HCT116 (cell line): ENCODE measurements at regions not wholly inside any gene's neighbourhood (a gene's known extent, or its start where the extent isn't known, plus 50 kb on each side); places are given as distances from the start of the nearest gene placed in this dataset.

ENCODE experiments used
- ATAC-seq: fragments of 200-7000 bp; cut with Tn5 transposase; 2 replicates; pipeline ENCODE4 v1.9.1; 2020; ENCODE audit warnings: mild to moderate bottlenecking, moderate library complexity
- BruUV-seq: library from RNA; stranded (reverse); fragments of 400-500 nt; replicated peaks from 2 replicates; lab custom pipeline; 2021; lab: Mats Ljungman, UMichigan
- CTCF ChIA-PET: fragments of 300-600 bp; sonication (Branson Sonifier 250); formaldehyde crosslinking; loops from one replicate; lab custom pipeline; 2021; ENCODE audit warnings: antibody characterized with exemption; lab: Charles Lee
- POLR2A ChIA-PET: fragments of 300-600, 350-600 bp; sonication (Branson Sonifier 250); formaldehyde crosslinking; loops from one replicate; lab custom pipeline; 2021; ENCODE audit warnings: antibody characterized with exemption; lab: Charles Lee
- RAD21 ChIA-PET, 2 experiments: fragments of 300-600 bp; sonication (Branson Sonifier 250); formaldehyde crosslinking; loops; one replicate each; lab custom pipeline; 2023; ENCODE audit warnings: low total read pairs in 2 of 2; ENCODE audit not compliant: uncharacterized antibody in 2 of 2, unreplicated experiment in 2 of 2, low non-redundant PET in 1 of 2; lab: Charles Lee
- DNase-seq: peaks from one replicate; pipeline ENCODE4 v3.0.0-alpha.2; 2010; ENCODE audit warnings: low read depth, low spot score
- H2AFZ ChIP-seq: fragments of 200-600 bp; shearing (Covaris generic), sonication (generic); 2 replicates; pipeline ENCODE4 v1.6.1; 2017; ENCODE audit warnings: low read depth, mixed run types, mixed read lengths, antibody characterized with exemption, low read length; ENCODE audit not compliant: poor library complexity, severe bottlenecking
- H3K27ac ChIP-seq: 2 replicates; pipeline ENCODE4 v1.5.1; 2012; ENCODE audit warnings: low read depth, low read length
- H3K27me3 ChIP-seq: fragments of 200-600 bp; sonication (generic); 2 replicates; pipeline ENCODE4 v1.6.1; 2016; ENCODE audit warnings: mixed run types, low read length, mixed read lengths; ENCODE audit not compliant: insufficient read depth
- H3K36me3 ChIP-seq, 2 experiments: fragments of 200-500 bp in 1 of 2; fragments of 200-600 bp in 1 of 2; sonication (Bioruptor generic) in 1 of 2; sonication (generic) in 1 of 2; 2 replicates each; pipeline versions ENCODE4 v1.5.1 to v1.6.1; 2014 to 2016; ENCODE audit warnings: low read length in 2 of 2, inconsistent platforms in 1 of 2, mixed read lengths in 1 of 2, mixed run types in 1 of 2; ENCODE audit not compliant: insufficient read depth in 2 of 2, control insufficient read depth in 1 of 2
- H3K4me1 ChIP-seq, 2 experiments: fragments of 200-600 bp in 1 of 2; sonication (generic) in 1 of 2; 2 replicates each; pipeline versions ENCODE4 v1.5.1 to v1.6.1; 2012 to 2017; ENCODE audit warnings: low read length in 2 of 2, inconsistent platforms in 1 of 2, mild to moderate bottlenecking in 1 of 2, mixed read lengths in 1 of 2, mixed run types in 1 of 2, moderate library complexity in 1 of 2; ENCODE audit not compliant: insufficient read depth in 2 of 2, control insufficient read depth in 1 of 2
- H3K4me2 ChIP-seq: fragments of 200-600 bp; sonication (generic); 2 replicates; pipeline ENCODE4 v1.6.1; 2017; ENCODE audit warnings: mixed run types, low read length, mixed read lengths
- H3K4me3 ChIP-seq, 2 experiments: fragments of 200-600 bp in 1 of 2; sonication (generic) in 1 of 2; replicated peaks in 1 of 2; 2 replicates each; pipeline ENCODE4 v1.5.1; 2011 to 2016; ENCODE audit warnings: low read length in 2 of 2, control low read depth in 1 of 2, low read depth in 1 of 2, mild to moderate bottlenecking in 1 of 2, mixed read lengths in 1 of 2, mixed run types in 1 of 2
- H3K79me2 ChIP-seq: fragments of 200-600 bp; sonication (generic); 2 replicates; pipeline ENCODE4 v1.6.1; 2017; ENCODE audit warnings: mild to moderate bottlenecking, mixed run types, low read length, moderate library complexity, mixed read lengths; ENCODE audit not compliant: insufficient read depth
- H3K9ac ChIP-seq: fragments of 200-600 bp; sonication (generic); 2 replicates; pipeline ENCODE4 v1.6.1; 2016; ENCODE audit warnings: low read length, mixed read lengths
- H3K9me2 ChIP-seq: fragments of 200-600 bp; sonication (generic), shearing (Covaris generic); 2 replicates; pipeline ENCODE4 v1.6.1; 2017; ENCODE audit warnings: mixed run types, mild to moderate bottlenecking, moderate library complexity; ENCODE audit not compliant: insufficient read depth
- H3K9me3 ChIP-seq, 2 experiments: fragments of 200-500 bp in 1 of 2; fragments of 200-600 bp in 1 of 2; sonication (Bioruptor generic) in 1 of 2; sonication (generic) in 1 of 2; 2 replicates each; pipeline ENCODE4 v1.6.1; 2014 to 2017; ENCODE audit warnings: low read length in 2 of 2, mixed read lengths in 2 of 2, inconsistent platforms in 1 of 2, low read depth in 1 of 2, mild to moderate bottlenecking in 1 of 2, mixed run types in 1 of 2, moderate library complexity in 1 of 2; ENCODE audit not compliant: control insufficient read depth in 1 of 2, insufficient read depth in 1 of 2
- H4K20me1 ChIP-seq: fragments of 200-600 bp; sonication (generic), shearing (Covaris generic); 2 replicates; pipeline ENCODE4 v1.6.1; 2017; ENCODE audit warnings: mixed run types, mild to moderate bottlenecking, moderate library complexity; ENCODE audit not compliant: insufficient read depth
- ATF3 ChIP-seq: IDR thresholded peaks from 2 replicates; pipeline ENCODE4 v1.6.1; 2012
- CBX3 ChIP-seq: IDR thresholded peaks from 2 replicates; pipeline ENCODE4 v1.6.1; 2012; ENCODE audit warnings: low read depth
- CEBPB ChIP-seq: IDR thresholded peaks from 2 replicates; pipeline ENCODE4 v1.6.1; 2012; ENCODE audit warnings: low read depth
- ELF1 ChIP-seq: IDR thresholded peaks from 2 replicates; pipeline ENCODE4 v1.6.1; 2012; ENCODE audit warnings: low read depth, borderline replicate concordance
- EZH2phosphoT487 ChIP-seq: fragments of 200-600 bp; IDR thresholded peaks from 2 replicates; pipeline ENCODE4 v1.6.1; 2018; ENCODE audit warnings: antibody characterized with exemption, borderline replicate concordance
- FOSL1 ChIP-seq: IDR thresholded peaks from 2 replicates; pipeline ENCODE4 v1.6.1; 2012; ENCODE audit warnings: low read depth
- JUND ChIP-seq: IDR thresholded peaks from 2 replicates; pipeline ENCODE4 v1.6.1; 2012
- POLR2AphosphoS5 ChIP-seq: IDR thresholded peaks from 2 replicates; pipeline ENCODE4 v1.6.1; 2011; ENCODE audit warnings: mild to moderate bottlenecking, low read depth, low read length, moderate library complexity
- RAD21 ChIP-seq: IDR thresholded peaks from 2 replicates; pipeline ENCODE4 v1.6.1; 2012; ENCODE audit warnings: low read depth, mild to moderate bottlenecking
- SIN3A ChIP-seq: IDR thresholded peaks from 2 replicates; pipeline ENCODE4 v1.6.1; 2012; ENCODE audit warnings: low read depth
- YY1 ChIP-seq: IDR thresholded peaks from 2 replicates; pipeline ENCODE4 v1.6.1; 2011; ENCODE audit warnings: low read length, low read depth, moderate library complexity, mild to moderate bottlenecking; ENCODE audit not compliant: insufficient replicate concordance; ENCODE audit errors: extremely low read depth
- ZFX ChIP-seq: fragments of 450-650 bp; IDR thresholded peaks from 2 replicates; pipeline ENCODE4 v1.6.1; 2017
- intact Hi-C: fragments of 100-400 bp; cut with micrococcal nuclease; formaldehyde crosslinking; loops from 2 replicates; pipeline ENCODE4 v1.10.0; 2022
- TF ChIP-seq, protein P1 (sequence below): IDR thresholded peaks from 2 replicates; pipeline ENCODE4 v1.6.1; 2011; ENCODE audit warnings: mild to moderate bottlenecking, low read length, moderate library complexity; ENCODE audit not compliant: insufficient replicate concordance; ENCODE audit errors: extremely low read depth
- TF ChIP-seq, protein P2 (sequence below): IDR thresholded peaks from 2 replicates; pipeline ENCODE4 v1.6.1; 2012; ENCODE audit warnings: low read depth

- Histone ChIP-seq H4K20me1 (no peaks in the 10 kb centered on the region), H3K79me2 (no peaks in the 10 kb centered on the region), H3K27ac (no peak overlapping the region), H2AFZ (no peak overlapping the region), H3K9me3 (no peaks in the 10 kb centered on the region), H3K36me3 (no peaks in the 10 kb centered on the region), H3K9ac (no peak overlapping the region), H3K9me2 (no peaks in the 10 kb centered on the region), H3K4me1 (no peaks in the 10 kb centered on the region), H3K4me2 (no peak overlapping the region), H3K27me3 (no peaks in the 10 kb centered on the region), H3K4me3 (no peak overlapping the region)
- BruUV-seq = no TSS peak
- TF ChIP-seq CEBPB (no peak), JUND (no peak), ZFX (no peak), EZH2phosphoT487 (no peak), POLR2AphosphoS5 (no peak), CBX3 (no peak), ELF1 (no peak), YY1 (no peak), SIN3A (no peak), RAD21 (no peak), ATF3 (no peak), FOSL1 (no peak)
- TF ChIP-seq, protein P1, sequence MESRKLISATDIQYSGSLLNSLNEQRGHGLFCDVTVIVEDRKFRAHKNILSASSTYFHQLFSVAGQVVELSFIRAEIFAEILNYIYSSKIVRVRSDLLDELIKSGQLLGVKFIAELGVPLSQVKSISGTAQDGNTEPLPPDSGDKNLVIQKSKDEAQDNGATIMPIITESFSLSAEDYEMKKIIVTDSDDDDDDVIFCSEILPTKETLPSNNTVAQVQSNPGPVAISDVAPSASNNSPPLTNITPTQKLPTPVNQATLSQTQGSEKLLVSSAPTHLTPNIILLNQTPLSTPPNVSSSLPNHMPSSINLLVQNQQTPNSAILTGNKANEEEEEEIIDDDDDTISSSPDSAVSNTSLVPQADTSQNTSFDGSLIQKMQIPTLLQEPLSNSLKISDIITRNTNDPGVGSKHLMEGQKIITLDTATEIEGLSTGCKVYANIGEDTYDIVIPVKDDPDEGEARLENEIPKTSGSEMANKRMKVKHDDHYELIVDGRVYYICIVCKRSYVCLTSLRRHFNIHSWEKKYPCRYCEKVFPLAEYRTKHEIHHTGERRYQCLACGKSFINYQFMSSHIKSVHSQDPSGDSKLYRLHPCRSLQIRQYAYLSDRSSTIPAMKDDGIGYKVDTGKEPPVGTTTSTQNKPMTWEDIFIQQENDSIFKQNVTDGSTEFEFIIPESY = no peak
- TF ChIP-seq, protein P2, sequence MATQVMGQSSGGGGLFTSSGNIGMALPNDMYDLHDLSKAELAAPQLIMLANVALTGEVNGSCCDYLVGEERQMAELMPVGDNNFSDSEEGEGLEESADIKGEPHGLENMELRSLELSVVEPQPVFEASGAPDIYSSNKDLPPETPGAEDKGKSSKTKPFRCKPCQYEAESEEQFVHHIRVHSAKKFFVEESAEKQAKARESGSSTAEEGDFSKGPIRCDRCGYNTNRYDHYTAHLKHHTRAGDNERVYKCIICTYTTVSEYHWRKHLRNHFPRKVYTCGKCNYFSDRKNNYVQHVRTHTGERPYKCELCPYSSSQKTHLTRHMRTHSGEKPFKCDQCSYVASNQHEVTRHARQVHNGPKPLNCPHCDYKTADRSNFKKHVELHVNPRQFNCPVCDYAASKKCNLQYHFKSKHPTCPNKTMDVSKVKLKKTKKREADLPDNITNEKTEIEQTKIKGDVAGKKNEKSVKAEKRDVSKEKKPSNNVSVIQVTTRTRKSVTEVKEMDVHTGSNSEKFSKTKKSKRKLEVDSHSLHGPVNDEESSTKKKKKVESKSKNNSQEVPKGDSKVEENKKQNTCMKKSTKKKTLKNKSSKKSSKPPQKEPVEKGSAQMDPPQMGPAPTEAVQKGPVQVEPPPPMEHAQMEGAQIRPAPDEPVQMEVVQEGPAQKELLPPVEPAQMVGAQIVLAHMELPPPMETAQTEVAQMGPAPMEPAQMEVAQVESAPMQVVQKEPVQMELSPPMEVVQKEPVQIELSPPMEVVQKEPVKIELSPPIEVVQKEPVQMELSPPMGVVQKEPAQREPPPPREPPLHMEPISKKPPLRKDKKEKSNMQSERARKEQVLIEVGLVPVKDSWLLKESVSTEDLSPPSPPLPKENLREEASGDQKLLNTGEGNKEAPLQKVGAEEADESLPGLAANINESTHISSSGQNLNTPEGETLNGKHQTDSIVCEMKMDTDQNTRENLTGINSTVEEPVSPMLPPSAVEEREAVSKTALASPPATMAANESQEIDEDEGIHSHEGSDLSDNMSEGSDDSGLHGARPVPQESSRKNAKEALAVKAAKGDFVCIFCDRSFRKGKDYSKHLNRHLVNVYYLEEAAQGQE = no peak
- ATAC-seq (no peak), DNase-seq (no peak)
- intact Hi-C loops = no loop called here
- CTCF ChIA-PET = no interaction called here
- RAD21 ChIA-PET = no interaction called here
- POLR2A ChIA-PET = no interaction called here
Measured at GRCh38 chr7:113659416-113659815, 259.4 kb downstream of the PPP1R3A start.
